Hippocampal formation (tissue), 2 donors: ENCODE measurements at regions not wholly inside any gene's neighbourhood (a gene's known extent, or its start where the extent isn't known, plus 50 kb on each side); places are given as distances from the start of the nearest gene placed in this dataset.
"Not testable (repeated sequence)": the region's sequence is repeated elsewhere in the genome, so short reads cannot be mapped to it uniquely, and the experiment has no call there.

ENCODE experiments used
- DNase-seq, 2 donors: peaks; one replicate each; lab custom pipeline; 2025; lab: John Stamatoyannopoulos, UW

DNA sequence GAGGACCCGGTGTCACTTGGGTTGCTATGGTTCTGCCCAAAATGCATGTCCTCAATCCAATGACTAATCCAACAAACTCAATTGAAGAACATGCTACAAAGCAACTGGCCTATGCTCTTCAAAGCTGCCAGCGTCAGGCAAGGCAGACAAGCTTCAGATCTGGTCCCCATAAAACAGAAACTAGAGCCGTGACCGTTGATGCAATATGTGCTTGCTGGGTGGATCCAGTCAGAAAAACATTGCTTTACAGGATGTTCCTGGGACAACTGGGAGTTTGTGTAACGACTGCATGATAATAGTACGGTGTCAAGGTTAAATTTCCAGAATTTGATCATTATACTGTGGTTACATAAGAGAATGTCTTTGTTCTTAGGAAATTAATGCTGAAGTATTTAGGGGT lies 120.7 kb upstream of the CTBP2 start:
- DNase-seq, result no peak

DNA sequence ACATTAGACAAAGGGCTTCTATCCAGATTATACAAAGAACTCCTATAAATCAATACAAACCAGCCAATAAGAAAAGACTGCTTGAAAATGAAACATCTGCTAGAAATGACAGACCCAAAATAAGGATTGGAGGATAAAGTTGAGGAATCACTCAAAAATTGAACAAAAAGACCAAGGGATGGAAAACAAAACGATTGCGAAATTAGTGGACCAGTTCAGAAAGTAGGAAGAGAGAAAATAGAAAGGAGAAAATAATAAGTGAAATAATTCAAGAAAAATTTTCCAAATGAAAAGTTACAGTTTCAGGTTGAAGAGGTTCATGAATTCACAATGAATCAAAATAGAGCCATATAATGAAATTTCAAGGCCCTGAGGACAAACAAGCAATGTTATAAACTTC lies 115.8 kb upstream of the CTBP2 start:
- DNase-seq, result no peak

- DNase-seq, result peak in 1 of 2 donors; percentile 23
Observed at GRCh38 chr10:125274961-125275360, 114.6 kb upstream of the CTBP2 start.

- DNase-seq, result no peak
Observed at GRCh38 chr10:125273023-125273422, 112.7 kb upstream of the CTBP2 start.

GRCh38 chr10:125269716-125270115 lies 109.4 kb upstream of the CTBP2 start:
- no peak for DNase-seq

GRCh38 chr10:125266966-125267365 lies 106.6 kb upstream of the CTBP2 start:
- DNase-seq, result no peak

- DNase-seq, result no peak
Observed at GRCh38 chr10:125266541-125266940, 106.2 kb upstream of the CTBP2 start.

GRCh38 chr10:125265579-125265955 lies 105.2 kb upstream of the CTBP2 start:
- no peak for DNase-seq

DNA sequence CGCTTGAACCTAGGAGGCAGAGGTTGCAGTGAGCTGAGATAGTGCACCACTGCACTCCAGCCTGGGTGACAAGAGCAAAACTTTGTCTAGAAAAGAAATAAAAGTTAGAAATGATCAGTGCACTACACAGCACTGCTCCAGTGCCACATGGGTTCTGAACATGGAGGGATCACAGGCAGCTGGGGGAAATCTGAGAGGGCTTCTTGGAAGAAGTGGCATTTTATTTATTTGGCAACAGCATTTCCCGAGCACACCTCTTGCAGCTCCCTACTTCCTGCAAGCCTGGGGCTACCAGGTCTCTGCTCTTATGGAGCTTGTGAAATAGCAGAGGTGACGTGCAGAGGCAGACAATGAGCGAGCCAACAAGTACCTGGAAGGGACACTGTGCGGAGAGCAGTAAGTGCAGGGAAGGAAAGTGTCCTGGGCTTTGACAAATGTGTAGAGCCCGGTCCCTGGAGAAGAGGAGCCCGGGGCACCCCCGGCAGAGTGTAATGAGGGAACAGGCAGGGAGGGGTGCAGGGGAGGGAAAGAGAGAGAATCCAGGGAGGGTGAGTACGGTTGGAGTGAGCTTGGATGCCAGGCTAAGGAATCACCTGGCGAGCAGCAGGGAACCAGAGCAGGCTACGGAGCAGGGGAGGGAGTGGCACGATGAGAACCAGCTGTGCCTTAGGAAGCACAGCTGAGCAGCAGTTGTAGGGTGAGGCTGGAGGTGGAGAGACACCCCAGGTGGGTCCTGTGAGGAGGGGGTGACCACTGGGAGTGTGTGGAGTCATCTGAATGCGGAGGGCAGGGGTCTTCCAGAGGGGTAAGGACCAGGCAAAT lies 104.6 kb upstream of the CTBP2 start:
- no peak for DNase-seq

DNA sequence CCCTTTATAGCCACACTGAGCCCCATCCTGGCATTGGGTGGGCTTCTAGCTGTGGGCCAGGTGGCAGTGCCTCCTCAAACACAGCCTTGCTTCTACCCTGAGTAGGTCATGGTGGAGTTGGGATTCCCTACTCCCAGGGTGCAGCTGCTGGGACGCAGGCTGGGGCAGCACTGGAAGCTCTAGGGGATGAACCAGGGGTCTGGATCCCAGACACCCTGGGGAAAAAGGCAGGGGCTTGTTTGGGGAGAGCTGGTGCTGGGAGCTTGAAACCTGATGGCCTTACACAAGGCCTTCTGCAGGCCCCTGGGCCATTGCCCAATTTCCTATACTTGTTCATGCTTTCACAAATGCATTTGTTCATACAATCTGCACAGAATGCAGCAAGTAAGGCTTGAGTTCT lies 103.7 kb upstream of the CTBP2 start:
- no peak for DNase-seq

GRCh38 chr10:125263551-125263950 lies 103.2 kb upstream of the CTBP2 start:
- no peak for DNase-seq

DNA sequence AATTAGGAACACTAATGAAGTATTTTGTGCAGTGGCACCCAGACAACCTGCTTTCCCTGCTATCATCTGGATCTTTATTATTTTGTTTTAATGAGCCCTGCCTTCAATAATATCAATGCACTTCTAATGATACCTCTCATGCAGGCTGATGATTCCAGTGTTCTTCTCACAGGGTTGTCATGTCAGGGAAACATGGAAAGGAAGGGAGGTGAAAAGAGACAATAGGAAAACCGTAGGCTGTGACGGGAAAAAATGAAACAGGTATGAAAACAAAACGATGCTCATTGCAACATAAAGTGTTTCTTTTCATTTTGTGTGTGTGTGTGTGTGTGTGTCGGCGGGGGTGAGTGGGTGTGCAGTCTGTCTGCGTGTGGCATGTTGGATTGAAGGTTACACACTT lies 102.6 kb upstream of the CTBP2 start:
- no peak for DNase-seq

DNA sequence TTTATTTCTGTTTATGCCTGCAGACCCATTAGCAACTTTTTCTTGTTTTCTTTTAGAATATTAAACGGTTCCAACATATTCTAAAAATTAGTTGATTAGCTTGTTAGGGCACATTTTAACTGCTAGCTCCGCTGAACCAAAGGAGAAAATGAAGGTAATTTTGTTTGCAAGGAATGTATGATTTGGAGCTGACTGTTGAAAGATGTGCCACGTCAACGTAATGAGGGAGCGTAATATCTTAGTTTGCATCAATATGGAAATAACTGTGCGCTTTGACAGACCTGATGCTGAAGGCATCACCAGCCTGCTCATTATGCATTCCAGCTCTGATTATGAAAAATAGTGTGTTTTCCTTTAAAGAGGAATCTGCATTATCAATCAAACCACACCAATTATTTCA lies 102.0 kb upstream of the CTBP2 start:
- DNase-seq, result no peak

GRCh38 chr10:125261491-125262186 lies 101.3 kb upstream of the CTBP2 start:
- DNase-seq, result no peak

DNA sequence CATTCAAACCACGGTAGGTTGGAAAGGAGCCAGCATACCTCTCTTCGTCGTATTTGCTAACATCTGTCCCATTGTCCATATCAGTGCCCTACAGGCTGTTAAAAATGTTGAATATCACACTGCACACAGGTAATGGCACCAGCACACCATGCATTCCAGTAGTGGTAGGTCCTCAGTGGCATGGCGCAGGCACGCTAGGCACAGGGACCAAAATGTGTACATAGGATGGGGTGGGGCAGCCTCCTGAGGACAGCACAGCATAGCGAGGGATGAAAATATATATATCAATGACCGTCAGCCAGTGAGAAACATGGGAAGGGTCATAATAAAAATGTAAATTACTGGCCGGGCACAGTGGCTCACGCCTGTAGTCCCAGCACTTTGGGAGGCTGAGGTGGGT lies 99.9 kb upstream of the CTBP2 start:
- no peak for DNase-seq

DNA sequence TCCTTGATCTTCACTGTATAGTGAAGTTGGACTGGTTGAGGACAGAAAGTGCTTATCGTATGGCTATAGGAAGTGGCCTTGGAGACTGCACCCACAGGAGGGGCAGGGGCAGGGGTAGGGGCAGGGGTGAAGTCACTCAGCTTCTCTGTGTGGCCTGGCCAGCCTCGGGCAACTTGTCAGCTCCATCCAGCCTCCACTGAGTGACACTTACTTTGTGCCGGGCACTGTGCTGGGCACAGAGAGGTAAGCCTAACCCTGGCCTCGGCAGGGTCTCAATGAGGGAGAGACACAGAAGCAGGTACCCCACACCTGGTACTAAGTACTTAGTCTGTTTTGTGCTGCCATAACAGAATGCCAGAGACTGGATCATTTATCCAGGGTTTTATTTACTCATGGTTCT lies 99.3 kb upstream of the CTBP2 start:
- DNase-seq, result no peak

- no peak for DNase-seq
Observed at GRCh38 chr10:125258676-125259075, 98.3 kb upstream of the CTBP2 start.

GRCh38 chr10:125257521-125258108 lies 97.3 kb upstream of the CTBP2 start:
- no peak for DNase-seq

DNA sequence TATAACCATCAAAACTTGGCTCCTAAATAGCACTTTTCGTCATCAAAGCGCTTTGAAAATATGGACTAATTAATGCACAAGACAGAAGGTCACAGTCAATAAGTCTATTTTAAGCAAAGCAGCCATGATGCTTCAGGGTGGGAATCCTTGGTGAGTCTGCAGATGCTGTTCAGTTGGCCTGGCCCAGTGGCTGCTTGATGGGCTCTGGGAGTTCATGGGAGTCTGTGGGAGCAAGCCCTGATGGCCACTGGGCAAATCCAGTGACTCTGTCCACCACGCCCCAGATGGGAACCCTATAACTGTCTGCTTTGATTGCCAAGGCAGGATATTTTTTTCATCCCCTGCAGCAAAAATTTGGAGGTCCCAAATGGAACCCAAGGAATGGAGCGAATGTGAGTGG lies 95.7 kb upstream of the CTBP2 start:
- no peak for DNase-seq

- no peak for DNase-seq
Observed at GRCh38 chr10:125252937-125253336, 92.6 kb upstream of the CTBP2 start.

- DNase-seq, result not testable (repeated sequence)
Observed at GRCh38 chr10:125250834-125251233, 90.5 kb upstream of the CTBP2 start.

DNA sequence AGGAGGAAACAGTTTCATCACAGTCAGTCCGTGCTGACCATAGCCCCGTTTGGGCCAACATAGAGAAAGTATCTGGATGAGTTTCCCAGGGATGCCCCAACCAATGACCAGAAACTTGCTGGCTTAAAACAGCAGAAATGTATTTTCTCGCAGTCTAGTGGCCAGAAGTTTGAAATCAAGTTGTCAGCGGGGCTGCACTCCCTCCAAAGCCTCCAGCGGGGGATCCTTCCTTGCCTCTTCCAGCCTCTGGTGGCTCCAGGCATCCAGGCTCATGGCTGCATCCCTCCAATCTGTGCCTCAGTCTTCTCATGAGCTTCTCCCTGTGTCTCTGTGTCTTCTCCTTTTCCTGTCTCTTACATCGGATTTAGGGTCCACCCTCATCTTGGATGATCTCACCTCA lies 89.6 kb upstream of the CTBP2 start:
- DNase-seq, result no peak

- no peak for DNase-seq
Observed at GRCh38 chr10:125248489-125248888, 88.1 kb upstream of the CTBP2 start.
